ENCODE measurements at regions not wholly inside any gene's neighbourhood (a gene's known extent, or its start where the extent isn't known, plus 50 kb on each side); places are given as distances from the start of the nearest gene placed in this dataset.
A peak's percentile ranks its signal among the peaks of the same experiment; 100 is the strongest.
"Not testable (repeated sequence)": the region's sequence is repeated elsewhere in the genome, so short reads cannot be mapped to it uniquely, and the experiment has no call there.

GRCh38 chr7:119630406-119630969 lies 642.5 kb upstream of the KCND2 start:
- Histone ChIP-seq H3K27me3 (ENCODE audit: insufficient read depth) (no peaks in the 10 kb centered on the region), H3K79me2 (replicated peaks; ENCODE audit: insufficient read depth) (no peaks in the 10 kb centered on the region), H2AFZ (peak overlapping the region; percentile 63; the same call in 1 of the 2 replicates), H3K9me2 (ENCODE audit: insufficient read depth) (no peaks in the 10 kb centered on the region; the same call in 1 of the 2 replicates), H3K4me1 (ENCODE audit: insufficient read depth) (no peaks in the 10 kb centered on the region), H3K4me3 (no peak overlapping the region), H3F3A (replicated peaks; ENCODE audit: low read depth) (no peaks in the 10 kb centered on the region), H3K36me3 (ENCODE audit: insufficient read depth) (no peaks in the 10 kb centered on the region), H3K27ac (ENCODE audit: low read depth) (no peak overlapping the region; the same call in 1 of the 2 replicates), H3K4me2 (no peak overlapping the region), H4K20me1 (replicated peaks; ENCODE audit: insufficient read depth) (no peaks in the 10 kb centered on the region)
- ATAC-seq (peak; percentile 98), DNase-seq (ENCODE audit: low spot score) (peak; percentile 12)
- no peak for TF ChIP-seq STAT1 (IDR thresholded peaks at IDR 0.05; ENCODE audit: unreplicated experiment)
- H3K36me3 Mint-ChIP-seq (ENCODE audit: low read depth), result no peaks in the 10 kb centered on the region
- 0 out of 2 replicates have a peak overlapping the region, but pooled peaks have one; percentile 6 for H3K27ac Mint-ChIP-seq
- no peaks in the 10 kb centered on the region for H3K9me3 Mint-ChIP-seq
- H3K27me3 Mint-ChIP-seq (ENCODE audit: insufficient read depth, low read depth, poor library complexity), result no peaks in the 10 kb centered on the region
- H3K4me1 Mint-ChIP-seq, result peaks cover 3% of the 10 kb centered on the region; the same call in 2 of the 3 replicates
- no peak overlapping the region for H3K4me3 Mint-ChIP-seq

GRCh38 chr7:119633812-119634211 lies 639.2 kb upstream of the KCND2 start:
- not testable (repeated sequence) for DNase-seq (ENCODE audit: low spot score); H3K27me3 Mint-ChIP-seq (ENCODE audit: insufficient read depth, low read depth, poor library complexity); H3K36me3 Mint-ChIP-seq (ENCODE audit: low read depth); ATAC-seq; H3K4me2 ChIP-seq; H3K27me3 ChIP-seq (ENCODE audit: insufficient read depth); H4K20me1 ChIP-seq (replicated peaks; ENCODE audit: insufficient read depth); H3K9me2 ChIP-seq (ENCODE audit: insufficient read depth); H3K4me3 ChIP-seq; H3K27ac Mint-ChIP-seq; H3K4me1 ChIP-seq (ENCODE audit: insufficient read depth); H3K4me1 Mint-ChIP-seq; H3K27ac ChIP-seq (ENCODE audit: low read depth); H2AFZ ChIP-seq; H3K4me3 Mint-ChIP-seq; H3F3A ChIP-seq (replicated peaks; ENCODE audit: low read depth); H3K9me3 Mint-ChIP-seq; H3K79me2 ChIP-seq (replicated peaks; ENCODE audit: insufficient read depth); H3K36me3 ChIP-seq (ENCODE audit: insufficient read depth)

GRCh38 chr7:119640326-119640725 lies 632.6 kb upstream of the KCND2 start:
- Histone ChIP-seq H3K9me2 (ENCODE audit: insufficient read depth) (no peaks in the 10 kb centered on the region), H3K27me3 (ENCODE audit: insufficient read depth) (no peaks in the 10 kb centered on the region), H3K36me3 (ENCODE audit: insufficient read depth) (no peaks in the 10 kb centered on the region), H3K4me3 (no peak overlapping the region), H3K4me2 (no peak overlapping the region), H3K79me2 (replicated peaks; ENCODE audit: insufficient read depth) (no peaks in the 10 kb centered on the region), H3K27ac (ENCODE audit: low read depth) (no peak overlapping the region), H3K4me1 (ENCODE audit: insufficient read depth) (no peaks in the 10 kb centered on the region), H2AFZ (no peak overlapping the region), H3F3A (replicated peaks; ENCODE audit: low read depth) (no peaks in the 10 kb centered on the region), H4K20me1 (replicated peaks; ENCODE audit: insufficient read depth) (no peaks in the 10 kb centered on the region)
- ATAC-seq (no peak), DNase-seq (ENCODE audit: low spot score) (no peak)
- Mint-ChIP-seq H3K27ac (no peak overlapping the region), H3K9me3 (peaks cover 4% of the 10 kb centered on the region; the same call in 1 of the 3 replicates), H3K36me3 (ENCODE audit: low read depth) (no peaks in the 10 kb centered on the region), H3K4me1 (no peaks in the 10 kb centered on the region), H3K4me3 (no peak overlapping the region), H3K27me3 (ENCODE audit: insufficient read depth, low read depth, poor library complexity) (no peaks in the 10 kb centered on the region)
- TF ChIP-seq ETS1 (IDR thresholded peaks at IDR 0.05), result no peak
- no peak for TF ChIP-seq POLR2AphosphoS5 (IDR thresholded peaks at IDR 0.05; ENCODE audit: low read depth)
- no peak for TF ChIP-seq CREB1 (CRISPR knock-in tag; IDR thresholded peaks at IDR 0.05; ENCODE audit: low read depth)
- TF ChIP-seq CTCF (conservative IDR thresholded peaks at IDR 0.05; ENCODE audit: low read depth in 2 of 2), result no peak
- no peak for TF ChIP-seq ZNF114 (CRISPR knock-in tag; IDR thresholded peaks at IDR 0.05)
- TF ChIP-seq JUNB (IDR thresholded peaks at IDR 0.05; ENCODE audit: unreplicated experiment), result no peak
- TF ChIP-seq STAT1 (IDR thresholded peaks at IDR 0.05; ENCODE audit: unreplicated experiment), result no peak
- no peak for TF ChIP-seq EZH2 (IDR thresholded peaks at IDR 0.05; ENCODE audit: low read depth, unreplicated experiment)
- TF ChIP-seq EZH2phosphoT487 (IDR thresholded peaks at IDR 0.05; ENCODE audit: unreplicated experiment), result no peak
- no peak for TF ChIP-seq NANOG (IDR thresholded peaks at IDR 0.05; ENCODE audit: borderline replicate concordance)
- TF ChIP-seq REST (IDR thresholded peaks at IDR 0.05; ENCODE audit: unreplicated experiment), result no peak

All from GM23338 (cell line).